WTC11 (cell line): ENCODE measurements at regions not wholly inside any gene's neighbourhood (a gene's known extent, or its start where the extent isn't known, plus 50 kb on each side); places are given as distances from the start of the nearest gene placed in this dataset.

ENCODE experiments used
- ATAC-seq: fragments of 200-7000 bp; cut with Tn5 transposase; 2 replicates; pipeline ENCODE4 v1.10.0; 2021; ENCODE audit warnings: mild to moderate bottlenecking, moderate library complexity
- CTCF ChIA-PET: fragments of 300-600 bp; sonication (Branson Sonifier 250); formaldehyde crosslinking; loops from one replicate; lab custom pipeline; 2021; ENCODE audit warnings: antibody characterized with exemption; lab: Charles Lee
- POLR2A ChIA-PET: fragments of 350-600 bp; sonication (Branson Sonifier 250); formaldehyde crosslinking; loops from one replicate; lab custom pipeline; 2021; ENCODE audit warnings: antibody characterized with exemption; lab: Charles Lee
- DNase-seq: peaks from one replicate; pipeline ENCODE4 v3.0.0; 2021; ENCODE audit warnings: low spot score
- H3K27ac Mint-ChIP-seq: 2 replicates; pipeline ENCODE4 v1.8.0; 2021; ENCODE audit warnings: mixed read lengths
- H3K27me3 Mint-ChIP-seq: 2 replicates; pipeline ENCODE4 v1.8.0; 2021; ENCODE audit warnings: low read depth, mild to moderate bottlenecking, moderate library complexity, mixed read lengths
- H3K36me3 Mint-ChIP-seq: 2 replicates; pipeline ENCODE4 v1.8.0; 2021; ENCODE audit warnings: mixed read lengths
- H3K4me1 Mint-ChIP-seq: 2 replicates; pipeline ENCODE4 v1.8.0; 2022; ENCODE audit warnings: mixed read lengths
- H3K4me3 Mint-ChIP-seq: 2 replicates; pipeline ENCODE4 v1.8.0; 2021; ENCODE audit warnings: mild to moderate bottlenecking, moderate library complexity, mixed read lengths
- H3K9me3 Mint-ChIP-seq: 2 replicates; pipeline ENCODE4 v1.8.0; 2021; ENCODE audit warnings: mixed read lengths
- ESRRA ChIP-seq: sonication (generic); formaldehyde crosslinking; IDR thresholded peaks from 2 replicates; pipeline ENCODE4 v1.8.1; 2022; ENCODE audit warnings: mild to moderate bottlenecking, missing genetic modification reagents, borderline replicate concordance
- FOXK1 ChIP-seq: sonication (generic); formaldehyde crosslinking; IDR thresholded peaks from 2 replicates; pipeline ENCODE4 v1.8.0; 2022; ENCODE audit warnings: mild to moderate bottlenecking, moderate library complexity, missing genetic modification reagents
- HMGA2 ChIP-seq: fragments of 250-450 bp; sonication (Bioruptor Pico); IDR thresholded peaks from 2 replicates; pipeline ENCODE4 v1.4.0; 2021; ENCODE audit warnings: mild to moderate bottlenecking, moderate library complexity
- NFE2L1 ChIP-seq: sonication (generic); formaldehyde crosslinking; IDR thresholded peaks from 2 replicates; pipeline ENCODE4 v1.8.1; 2023; ENCODE audit warnings: missing genetic modification reagents
- SMAD4 ChIP-seq: sonication (generic); formaldehyde crosslinking; IDR thresholded peaks from 2 replicates; pipeline ENCODE4 v1.8.0; 2022; ENCODE audit warnings: mild to moderate bottlenecking, missing genetic modification reagents
- ZNF121 ChIP-seq: sonication (generic); formaldehyde crosslinking; IDR thresholded peaks from 2 replicates; pipeline ENCODE4 v1.8.0; 2023; ENCODE audit warnings: missing genetic modification reagents
- ZNF138 ChIP-seq: sonication (generic); formaldehyde crosslinking; conservative IDR thresholded peaks from 2 replicates; pipeline ENCODE4 v1.8.1; 2022; ENCODE audit warnings: mild to moderate bottlenecking, moderate library complexity, missing genetic modification reagents
- ZNF317 ChIP-seq: sonication (generic); formaldehyde crosslinking; IDR thresholded peaks from 2 replicates; pipeline ENCODE4 v1.8.1; 2023; ENCODE audit warnings: low read depth, mild to moderate bottlenecking, moderate library complexity, missing genetic modification reagents, borderline replicate concordance
- TF ChIP-seq, protein P1 (sequence below): fragments of 250-450 bp; sonication (Bioruptor Pico); IDR thresholded peaks from 2 replicates; pipeline ENCODE4 v1.9.0; 2021; ENCODE audit warnings: moderate library complexity, mild to moderate bottlenecking, inconsistent platforms, borderline replicate concordance
- TF ChIP-seq, protein P2 (sequence below): sonication (generic); formaldehyde crosslinking; IDR thresholded peaks from 2 replicates; pipeline ENCODE4 v1.8.1; 2023; ENCODE audit warnings: mild to moderate bottlenecking, missing genetic modification reagents, borderline replicate concordance
- TF ChIP-seq, protein P3 (sequence below): sonication (generic); formaldehyde crosslinking; IDR thresholded peaks from 2 replicates; pipeline ENCODE4 v1.8.0; 2022; ENCODE audit warnings: mild to moderate bottlenecking, missing genetic modification reagents
- TF ChIP-seq, protein P4 (sequence below): sonication (generic); formaldehyde crosslinking; IDR thresholded peaks from 2 replicates; pipeline ENCODE4 v1.8.0; 2022; ENCODE audit warnings: mild to moderate bottlenecking, missing genetic modification reagents
- TF ChIP-seq, protein P5 (sequence below): fragments of 200-600 bp; IDR thresholded peaks from 2 replicates; pipeline ENCODE4 v1.8.0; 2022; ENCODE audit warnings: antibody characterized with exemption
- TF ChIP-seq, protein P6 (sequence below): sonication (generic); formaldehyde crosslinking; IDR thresholded peaks from 2 replicates; pipeline ENCODE4 v1.8.1; 2023; ENCODE audit warnings: mild to moderate bottlenecking, missing genetic modification reagents
- TF ChIP-seq, protein P7 (sequence below): sonication (generic); formaldehyde crosslinking; IDR thresholded peaks from 2 replicates; pipeline ENCODE4 v1.8.0; 2023; ENCODE audit warnings: mild to moderate bottlenecking, missing genetic modification reagents
- TF ChIP-seq, protein P8 (sequence below): sonication (generic); formaldehyde crosslinking; IDR thresholded peaks from 2 replicates; pipeline ENCODE4 v1.8.1; 2023; ENCODE audit warnings: mild to moderate bottlenecking, missing genetic modification reagents

DNA sequence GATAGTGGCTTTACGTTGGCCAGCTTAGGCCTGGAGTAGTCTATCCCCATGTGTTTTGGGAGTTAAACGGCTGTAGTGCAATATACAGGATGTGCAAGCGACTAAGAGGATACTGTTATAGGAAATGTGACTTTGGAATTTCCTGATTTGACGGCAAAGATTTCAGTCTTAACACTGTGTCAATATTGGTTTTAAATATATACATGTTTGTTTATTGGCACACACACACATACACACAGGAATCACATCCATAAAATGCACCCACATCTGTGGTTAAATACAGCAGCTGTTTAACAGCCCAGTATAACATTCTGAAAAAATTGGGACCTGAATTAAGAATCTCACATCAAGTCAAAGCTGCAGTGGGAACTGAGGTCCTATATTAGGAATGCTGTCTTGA, 347.1 kb downstream of the TXNL1 start:
- TF ChIP-seq ZNF138 (no peak), FOXK1 (CRISPR knock-in tag) (no peak), SMAD4 (CRISPR knock-in tag) (no peak), HMGA2 (CRISPR knock-in tag) (no peak), ZNF121 (CRISPR knock-in tag) (no peak), ESRRA (CRISPR knock-in tag) (no peak), ZNF317 (no peak), NFE2L1 (CRISPR knock-in tag) (no peak)
- TF ChIP-seq, protein P1, sequence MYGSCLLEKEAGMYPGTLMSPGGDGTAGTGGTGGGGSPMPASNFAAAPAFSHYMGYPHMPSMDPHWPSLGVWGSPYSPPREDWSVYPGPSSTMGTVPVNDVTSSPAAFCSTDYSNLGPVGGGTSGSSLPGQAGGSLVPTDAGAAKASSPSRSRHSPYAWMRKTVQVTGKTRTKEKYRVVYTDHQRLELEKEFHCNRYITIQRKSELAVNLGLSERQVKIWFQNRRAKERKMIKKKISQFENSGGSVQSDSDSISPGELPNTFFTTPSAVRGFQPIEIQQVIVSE (CRISPR knock-in tag) = no peak
- TF ChIP-seq, protein P2, sequence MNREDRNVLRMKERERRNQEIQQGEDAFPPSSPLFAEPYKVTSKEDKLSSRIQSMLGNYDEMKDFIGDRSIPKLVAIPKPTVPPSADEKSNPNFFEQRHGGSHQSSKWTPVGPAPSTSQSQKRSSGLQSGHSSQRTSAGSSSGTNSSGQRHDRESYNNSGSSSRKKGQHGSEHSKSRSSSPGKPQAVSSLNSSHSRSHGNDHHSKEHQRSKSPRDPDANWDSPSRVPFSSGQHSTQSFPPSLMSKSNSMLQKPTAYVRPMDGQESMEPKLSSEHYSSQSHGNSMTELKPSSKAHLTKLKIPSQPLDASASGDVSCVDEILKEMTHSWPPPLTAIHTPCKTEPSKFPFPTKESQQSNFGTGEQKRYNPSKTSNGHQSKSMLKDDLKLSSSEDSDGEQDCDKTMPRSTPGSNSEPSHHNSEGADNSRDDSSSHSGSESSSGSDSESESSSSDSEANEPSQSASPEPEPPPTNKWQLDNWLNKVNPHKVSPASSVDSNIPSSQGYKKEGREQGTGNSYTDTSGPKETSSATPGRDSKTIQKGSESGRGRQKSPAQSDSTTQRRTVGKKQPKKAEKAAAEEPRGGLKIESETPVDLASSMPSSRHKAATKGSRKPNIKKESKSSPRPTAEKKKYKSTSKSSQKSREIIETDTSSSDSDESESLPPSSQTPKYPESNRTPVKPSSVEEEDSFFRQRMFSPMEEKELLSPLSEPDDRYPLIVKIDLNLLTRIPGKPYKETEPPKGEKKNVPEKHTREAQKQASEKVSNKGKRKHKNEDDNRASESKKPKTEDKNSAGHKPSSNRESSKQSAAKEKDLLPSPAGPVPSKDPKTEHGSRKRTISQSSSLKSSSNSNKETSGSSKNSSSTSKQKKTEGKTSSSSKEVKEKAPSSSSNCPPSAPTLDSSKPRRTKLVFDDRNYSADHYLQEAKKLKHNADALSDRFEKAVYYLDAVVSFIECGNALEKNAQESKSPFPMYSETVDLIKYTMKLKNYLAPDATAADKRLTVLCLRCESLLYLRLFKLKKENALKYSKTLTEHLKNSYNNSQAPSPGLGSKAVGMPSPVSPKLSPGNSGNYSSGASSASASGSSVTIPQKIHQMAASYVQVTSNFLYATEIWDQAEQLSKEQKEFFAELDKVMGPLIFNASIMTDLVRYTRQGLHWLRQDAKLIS = no peak
- TF ChIP-seq, protein P3, sequence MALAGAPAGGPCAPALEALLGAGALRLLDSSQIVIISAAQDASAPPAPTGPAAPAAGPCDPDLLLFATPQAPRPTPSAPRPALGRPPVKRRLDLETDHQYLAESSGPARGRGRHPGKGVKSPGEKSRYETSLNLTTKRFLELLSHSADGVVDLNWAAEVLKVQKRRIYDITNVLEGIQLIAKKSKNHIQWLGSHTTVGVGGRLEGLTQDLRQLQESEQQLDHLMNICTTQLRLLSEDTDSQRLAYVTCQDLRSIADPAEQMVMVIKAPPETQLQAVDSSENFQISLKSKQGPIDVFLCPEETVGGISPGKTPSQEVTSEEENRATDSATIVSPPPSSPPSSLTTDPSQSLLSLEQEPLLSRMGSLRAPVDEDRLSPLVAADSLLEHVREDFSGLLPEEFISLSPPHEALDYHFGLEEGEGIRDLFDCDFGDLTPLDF (CRISPR knock-in tag) = no peak
- TF ChIP-seq, protein P4, sequence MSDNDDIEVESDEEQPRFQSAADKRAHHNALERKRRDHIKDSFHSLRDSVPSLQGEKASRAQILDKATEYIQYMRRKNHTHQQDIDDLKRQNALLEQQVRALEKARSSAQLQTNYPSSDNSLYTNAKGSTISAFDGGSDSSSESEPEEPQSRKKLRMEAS (CRISPR knock-in tag) = no peak
- TF ChIP-seq, protein P5, sequence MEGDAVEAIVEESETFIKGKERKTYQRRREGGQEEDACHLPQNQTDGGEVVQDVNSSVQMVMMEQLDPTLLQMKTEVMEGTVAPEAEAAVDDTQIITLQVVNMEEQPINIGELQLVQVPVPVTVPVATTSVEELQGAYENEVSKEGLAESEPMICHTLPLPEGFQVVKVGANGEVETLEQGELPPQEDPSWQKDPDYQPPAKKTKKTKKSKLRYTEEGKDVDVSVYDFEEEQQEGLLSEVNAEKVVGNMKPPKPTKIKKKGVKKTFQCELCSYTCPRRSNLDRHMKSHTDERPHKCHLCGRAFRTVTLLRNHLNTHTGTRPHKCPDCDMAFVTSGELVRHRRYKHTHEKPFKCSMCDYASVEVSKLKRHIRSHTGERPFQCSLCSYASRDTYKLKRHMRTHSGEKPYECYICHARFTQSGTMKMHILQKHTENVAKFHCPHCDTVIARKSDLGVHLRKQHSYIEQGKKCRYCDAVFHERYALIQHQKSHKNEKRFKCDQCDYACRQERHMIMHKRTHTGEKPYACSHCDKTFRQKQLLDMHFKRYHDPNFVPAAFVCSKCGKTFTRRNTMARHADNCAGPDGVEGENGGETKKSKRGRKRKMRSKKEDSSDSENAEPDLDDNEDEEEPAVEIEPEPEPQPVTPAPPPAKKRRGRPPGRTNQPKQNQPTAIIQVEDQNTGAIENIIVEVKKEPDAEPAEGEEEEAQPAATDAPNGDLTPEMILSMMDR = no peak
- TF ChIP-seq, protein P6, sequence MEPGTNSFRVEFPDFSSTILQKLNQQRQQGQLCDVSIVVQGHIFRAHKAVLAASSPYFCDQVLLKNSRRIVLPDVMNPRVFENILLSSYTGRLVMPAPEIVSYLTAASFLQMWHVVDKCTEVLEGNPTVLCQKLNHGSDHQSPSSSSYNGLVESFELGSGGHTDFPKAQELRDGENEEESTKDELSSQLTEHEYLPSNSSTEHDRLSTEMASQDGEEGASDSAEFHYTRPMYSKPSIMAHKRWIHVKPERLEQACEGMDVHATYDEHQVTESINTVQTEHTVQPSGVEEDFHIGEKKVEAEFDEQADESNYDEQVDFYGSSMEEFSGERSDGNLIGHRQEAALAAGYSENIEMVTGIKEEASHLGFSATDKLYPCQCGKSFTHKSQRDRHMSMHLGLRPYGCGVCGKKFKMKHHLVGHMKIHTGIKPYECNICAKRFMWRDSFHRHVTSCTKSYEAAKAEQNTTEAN (CRISPR knock-in tag) = no peak
- TF ChIP-seq, protein P7, sequence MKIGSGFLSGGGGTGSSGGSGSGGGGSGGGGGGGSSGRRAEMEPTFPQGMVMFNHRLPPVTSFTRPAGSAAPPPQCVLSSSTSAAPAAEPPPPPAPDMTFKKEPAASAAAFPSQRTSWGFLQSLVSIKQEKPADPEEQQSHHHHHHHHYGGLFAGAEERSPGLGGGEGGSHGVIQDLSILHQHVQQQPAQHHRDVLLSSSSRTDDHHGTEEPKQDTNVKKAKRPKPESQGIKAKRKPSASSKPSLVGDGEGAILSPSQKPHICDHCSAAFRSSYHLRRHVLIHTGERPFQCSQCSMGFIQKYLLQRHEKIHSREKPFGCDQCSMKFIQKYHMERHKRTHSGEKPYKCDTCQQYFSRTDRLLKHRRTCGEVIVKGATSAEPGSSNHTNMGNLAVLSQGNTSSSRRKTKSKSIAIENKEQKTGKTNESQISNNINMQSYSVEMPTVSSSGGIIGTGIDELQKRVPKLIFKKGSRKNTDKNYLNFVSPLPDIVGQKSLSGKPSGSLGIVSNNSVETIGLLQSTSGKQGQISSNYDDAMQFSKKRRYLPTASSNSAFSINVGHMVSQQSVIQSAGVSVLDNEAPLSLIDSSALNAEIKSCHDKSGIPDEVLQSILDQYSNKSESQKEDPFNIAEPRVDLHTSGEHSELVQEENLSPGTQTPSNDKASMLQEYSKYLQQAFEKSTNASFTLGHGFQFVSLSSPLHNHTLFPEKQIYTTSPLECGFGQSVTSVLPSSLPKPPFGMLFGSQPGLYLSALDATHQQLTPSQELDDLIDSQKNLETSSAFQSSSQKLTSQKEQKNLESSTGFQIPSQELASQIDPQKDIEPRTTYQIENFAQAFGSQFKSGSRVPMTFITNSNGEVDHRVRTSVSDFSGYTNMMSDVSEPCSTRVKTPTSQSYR = no peak
- TF ChIP-seq, protein P8, sequence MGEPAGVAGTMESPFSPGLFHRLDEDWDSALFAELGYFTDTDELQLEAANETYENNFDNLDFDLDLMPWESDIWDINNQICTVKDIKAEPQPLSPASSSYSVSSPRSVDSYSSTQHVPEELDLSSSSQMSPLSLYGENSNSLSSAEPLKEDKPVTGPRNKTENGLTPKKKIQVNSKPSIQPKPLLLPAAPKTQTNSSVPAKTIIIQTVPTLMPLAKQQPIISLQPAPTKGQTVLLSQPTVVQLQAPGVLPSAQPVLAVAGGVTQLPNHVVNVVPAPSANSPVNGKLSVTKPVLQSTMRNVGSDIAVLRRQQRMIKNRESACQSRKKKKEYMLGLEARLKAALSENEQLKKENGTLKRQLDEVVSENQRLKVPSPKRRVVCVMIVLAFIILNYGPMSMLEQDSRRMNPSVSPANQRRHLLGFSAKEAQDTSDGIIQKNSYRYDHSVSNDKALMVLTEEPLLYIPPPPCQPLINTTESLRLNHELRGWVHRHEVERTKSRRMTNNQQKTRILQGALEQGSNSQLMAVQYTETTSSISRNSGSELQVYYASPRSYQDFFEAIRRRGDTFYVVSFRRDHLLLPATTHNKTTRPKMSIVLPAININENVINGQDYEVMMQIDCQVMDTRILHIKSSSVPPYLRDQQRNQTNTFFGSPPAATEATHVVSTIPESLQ (CRISPR knock-in tag) = no peak
- no peak overlapping the region for H3K4me3 Mint-ChIP-seq
- H3K27ac Mint-ChIP-seq = no peak overlapping the region
- H3K9me3 Mint-ChIP-seq = peaks cover 8% of the 10 kb centered on the region
- DNase-seq (no peak), ATAC-seq (no peak)
- CTCF ChIA-PET = no interaction called here
- H3K27me3 Mint-ChIP-seq = no peaks in the 10 kb centered on the region
- POLR2A ChIA-PET = no interaction called here
- peaks cover 8% of the 10 kb centered on the region; the same call in 1 of the 2 replicates for H3K4me1 Mint-ChIP-seq
- no peaks in the 10 kb centered on the region for H3K36me3 Mint-ChIP-seq
